ENCODE measurements at regions not wholly inside any gene's neighbourhood (a gene's known extent, or its start where the extent isn't known, plus 50 kb on each side); places are given as distances from the start of the nearest gene placed in this dataset.
"Not testable (repeated sequence)": the region's sequence is repeated elsewhere in the genome, so short reads cannot be mapped to it uniquely, and the experiment has no call there.

DNA sequence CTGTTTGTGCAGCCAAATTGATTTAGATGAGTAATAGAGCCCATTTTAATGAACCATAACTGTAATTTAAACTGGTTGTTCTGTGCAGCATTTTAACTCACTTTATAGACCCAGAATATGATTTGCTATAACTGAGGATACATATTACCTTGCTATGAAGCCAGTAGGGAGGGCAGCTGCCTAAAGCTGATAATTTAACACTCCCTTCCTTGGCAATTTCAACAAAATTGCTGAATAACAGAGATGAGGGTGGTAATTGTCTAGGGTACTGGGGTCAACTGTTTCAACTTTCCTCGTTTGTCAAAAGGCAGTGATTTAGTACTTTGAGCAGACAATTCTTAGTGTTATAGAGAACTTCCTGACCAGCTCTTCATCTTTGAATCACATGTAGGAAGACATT, 304.9 kb upstream of the POU1F1 start:
- no peak for DNase-seq (ENCODE audit: low spot score)

DNA sequence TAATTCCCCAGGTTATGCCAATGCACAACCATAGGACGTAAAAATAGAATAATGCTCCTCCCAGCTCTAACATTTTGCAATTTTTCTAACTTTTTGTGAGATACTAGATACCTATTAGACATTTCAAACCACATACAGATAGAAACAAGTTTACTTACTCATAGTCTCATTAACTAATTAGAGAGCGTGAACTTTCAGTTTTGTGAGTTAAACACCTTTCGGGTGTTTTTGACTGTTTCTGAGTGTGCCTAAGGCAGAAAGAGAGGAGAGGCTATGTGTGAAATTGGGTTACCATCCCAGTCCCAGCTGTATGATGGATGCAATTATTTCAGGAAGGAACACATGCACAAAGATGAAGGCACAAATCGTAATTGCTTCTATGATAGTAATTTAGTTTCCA, 300.4 kb upstream of the POU1F1 start:
- no peak for DNase-seq (ENCODE audit: low spot score)

DNA sequence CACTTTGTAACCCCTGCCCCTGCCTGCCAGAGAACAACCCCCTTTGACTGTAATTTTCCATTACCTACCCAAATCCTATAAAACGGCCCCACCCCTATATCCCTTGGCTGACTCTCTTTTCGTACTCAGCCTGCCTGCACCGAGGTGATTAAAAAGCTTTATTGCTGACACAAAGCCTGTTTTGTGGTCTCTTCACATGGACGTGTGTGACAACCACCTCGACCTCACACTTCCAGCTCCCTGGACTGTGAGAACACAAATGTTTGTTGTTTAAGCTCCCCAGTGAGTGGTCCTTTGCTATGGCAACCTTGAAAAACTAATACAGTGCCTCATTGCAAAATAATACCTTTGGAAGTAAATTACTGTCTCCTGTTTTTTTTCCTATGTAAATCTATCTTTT, 299.2 kb upstream of the POU1F1 start:
- no peak for DNase-seq (ENCODE audit: low spot score)

DNA sequence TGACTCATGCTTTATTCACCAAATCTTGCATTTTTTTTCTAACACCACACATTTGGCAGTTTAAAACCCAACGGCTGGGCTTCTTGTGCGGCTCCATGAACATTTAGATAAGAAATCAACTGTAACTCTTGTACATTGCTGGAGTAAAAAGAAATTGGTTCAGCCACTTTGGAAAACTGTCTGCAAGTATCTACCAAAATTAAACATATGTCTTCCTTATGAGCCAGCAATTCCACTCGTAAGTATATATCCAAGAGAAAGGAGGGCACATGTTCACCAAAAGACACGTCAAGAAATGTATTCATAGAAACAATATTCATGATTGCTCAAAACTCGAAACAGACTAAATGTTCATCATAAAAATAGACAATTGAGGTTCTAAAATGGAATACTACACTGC, 291.9 kb upstream of the POU1F1 start:
- no peak for DNase-seq (ENCODE audit: low spot score)

DNA sequence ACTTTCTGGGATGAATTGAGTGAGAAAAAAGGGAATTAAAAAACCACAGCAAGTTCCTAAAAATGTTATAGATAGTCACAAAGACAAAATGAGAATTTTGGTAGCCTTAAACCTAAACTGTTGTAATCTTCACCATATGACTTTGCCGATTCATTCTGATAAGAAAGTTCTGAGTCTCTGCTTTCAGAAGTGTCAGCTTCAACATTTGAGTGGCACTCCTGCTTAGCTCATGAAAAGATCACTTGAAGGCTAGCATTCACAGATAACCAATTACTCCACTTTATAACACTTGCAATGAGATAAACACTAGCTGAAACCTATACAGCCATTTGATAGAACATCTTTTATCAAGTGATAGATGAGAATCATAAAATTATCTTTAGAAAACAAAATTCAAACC, 288.1 kb upstream of the POU1F1 start:
- no peak for DNase-seq (ENCODE audit: low spot score)

DNA sequence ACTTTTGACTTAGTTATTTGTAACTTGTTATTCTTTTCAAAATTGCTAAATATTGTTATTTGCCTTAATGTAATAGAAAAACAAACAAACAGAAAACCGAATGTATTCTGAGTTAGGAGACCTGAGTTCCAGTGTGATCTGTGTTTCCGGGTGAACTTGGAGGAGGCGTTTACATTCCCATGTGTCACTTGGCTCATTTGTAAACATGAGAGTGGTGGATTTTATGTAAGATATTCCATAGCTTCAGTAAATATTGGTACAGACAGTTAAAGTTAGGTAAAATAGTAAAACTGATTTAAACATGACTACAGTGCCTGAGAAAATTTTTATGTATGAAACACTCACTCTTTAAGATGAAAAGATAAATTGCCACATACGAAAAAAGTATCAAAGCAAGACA, 287.3 kb upstream of the POU1F1 start:
- no peak for DNase-seq (ENCODE audit: low spot score)

DNA sequence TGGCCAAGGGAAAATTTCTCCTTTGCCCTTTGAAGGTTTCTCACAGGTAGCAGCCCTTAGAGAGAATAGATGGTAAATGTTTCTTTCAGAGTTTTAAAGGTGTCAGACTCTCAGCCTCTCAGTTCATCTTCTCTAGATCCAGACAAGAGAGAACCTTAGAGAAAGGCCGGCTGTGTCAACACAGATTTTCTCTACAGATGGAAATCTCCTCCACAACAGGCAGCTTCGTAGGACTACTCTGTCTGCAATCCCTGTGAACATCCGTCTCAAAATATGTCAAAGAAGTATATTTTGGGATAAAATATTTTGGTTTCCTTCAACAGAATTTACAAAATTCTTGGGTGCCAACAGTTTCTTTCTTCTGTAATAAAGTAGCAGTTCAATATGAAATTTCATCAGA, 282.1 kb upstream of the POU1F1 start:
- no peak for DNase-seq (ENCODE audit: low spot score)

DNA sequence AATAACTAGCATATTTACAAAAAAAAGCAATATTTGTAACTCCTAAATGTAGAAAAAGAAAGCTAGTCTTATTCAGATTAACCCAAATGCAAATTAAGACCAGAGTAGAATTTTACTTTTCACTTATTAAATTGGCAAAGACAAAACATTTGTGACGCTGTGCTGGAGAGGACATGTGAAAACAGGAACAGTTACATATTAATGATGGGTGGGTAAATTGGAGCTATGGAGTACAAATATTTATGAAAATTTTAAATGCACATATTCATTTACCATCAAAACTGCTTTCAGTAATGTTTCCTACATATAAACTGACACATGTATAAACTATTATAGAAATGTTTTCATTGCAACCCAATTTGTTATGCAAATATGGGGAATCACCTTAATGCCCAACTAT, 278.9 kb upstream of the POU1F1 start:
- DNase-seq (ENCODE audit: low spot score) = no peak

DNA sequence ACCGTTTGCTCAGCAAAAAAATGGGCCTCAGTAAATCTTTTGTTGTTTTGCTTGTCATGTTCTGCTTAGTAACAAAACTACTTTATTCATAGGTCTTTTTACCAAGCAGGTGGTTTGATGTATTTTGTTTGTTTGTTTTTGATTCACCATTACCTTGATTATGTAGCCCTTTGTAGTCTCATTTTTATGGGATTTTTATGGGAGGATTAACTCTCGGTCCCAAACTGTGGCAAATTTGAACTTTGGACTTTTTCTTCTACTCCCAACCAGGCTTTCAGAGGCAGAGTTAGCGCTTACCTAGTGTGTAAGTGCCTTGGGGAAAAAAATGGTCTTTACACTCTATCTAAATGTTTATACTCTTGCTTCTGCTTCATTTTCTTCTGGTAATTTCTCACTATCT, 276.7 kb upstream of the POU1F1 start:
- no peak for DNase-seq (ENCODE audit: low spot score)

DNA sequence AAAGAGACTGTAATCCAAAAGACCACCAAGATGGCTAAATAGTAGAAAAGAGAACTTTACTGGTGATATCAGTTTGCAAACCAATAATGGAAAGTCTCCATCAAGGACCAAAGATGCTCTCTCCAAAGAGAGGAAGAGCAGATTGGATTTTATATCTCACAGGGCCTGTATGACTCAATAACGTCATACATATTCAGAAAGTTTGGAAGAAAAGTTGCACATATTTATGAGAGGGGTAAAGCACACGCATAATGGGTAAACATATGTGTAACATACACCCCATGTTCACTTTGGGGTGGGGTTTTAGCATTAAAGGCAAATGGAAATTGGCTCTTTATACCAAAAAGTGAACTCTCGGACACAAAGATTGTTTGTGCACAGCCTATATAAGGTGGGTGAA, 274.5 kb upstream of the POU1F1 start:
- DNase-seq (ENCODE audit: low spot score) = no peak

DNA sequence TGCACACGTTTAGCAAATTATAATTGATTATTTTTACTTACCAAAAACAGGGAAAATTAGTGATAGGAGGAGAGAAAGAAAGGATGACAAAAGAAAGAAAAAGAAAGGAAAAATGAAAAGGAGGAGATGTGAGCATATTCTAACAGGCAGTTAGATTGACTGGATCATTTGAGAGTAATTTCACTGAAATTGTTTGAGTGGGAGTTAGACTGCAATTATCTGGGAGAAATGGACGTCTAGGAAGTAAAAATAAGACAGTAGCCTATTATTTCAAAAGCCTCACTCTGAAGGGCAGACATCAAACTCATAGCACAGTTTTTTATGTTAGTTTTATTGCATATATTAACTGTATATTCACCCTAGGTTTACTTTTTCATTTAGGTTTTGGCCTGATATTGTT, 272.8 kb upstream of the POU1F1 start:
- DNase-seq (ENCODE audit: low spot score) = no peak

DNA sequence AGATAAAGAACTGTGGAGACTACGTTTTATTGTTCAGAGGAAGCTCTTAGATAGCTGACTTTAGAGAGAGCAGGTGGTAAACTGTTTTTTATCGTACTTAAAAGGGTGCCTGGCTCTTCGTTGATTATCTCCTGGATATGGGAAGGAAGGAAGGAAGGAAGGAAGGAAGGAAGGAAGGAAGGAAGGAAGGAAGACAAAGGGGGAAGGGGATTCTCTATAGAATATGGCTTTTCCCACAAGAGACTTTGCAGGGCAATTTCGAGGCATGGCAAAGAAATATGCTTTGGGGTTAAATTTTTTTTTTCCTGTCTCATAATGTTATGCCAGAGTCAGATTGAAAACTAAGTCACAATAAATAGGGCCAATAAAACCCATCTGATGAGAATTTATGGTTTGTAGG, 271.9 kb upstream of the POU1F1 start:
- DNase-seq (ENCODE audit: low spot score) = no peak

DNA sequence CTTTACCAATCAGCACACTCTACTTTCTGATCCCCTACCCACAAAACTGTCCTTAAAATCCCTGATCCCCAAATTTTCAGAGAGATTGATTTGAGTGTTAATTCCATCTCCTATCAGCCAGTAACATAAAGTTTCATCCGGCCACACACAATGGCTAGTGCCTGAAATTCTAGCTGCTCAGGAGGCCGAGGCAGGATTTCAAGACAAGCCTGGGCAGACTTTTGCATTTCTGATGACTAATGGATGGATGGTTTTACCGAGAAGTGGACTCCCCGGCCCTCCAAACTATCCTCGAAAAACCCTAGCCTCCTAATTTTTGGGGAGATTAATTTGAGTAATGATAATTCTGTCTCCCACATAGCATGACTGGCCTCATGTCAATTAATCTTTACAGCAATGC, 269.8 kb upstream of the POU1F1 start:
- DNase-seq (ENCODE audit: low spot score) = no peak

DNA sequence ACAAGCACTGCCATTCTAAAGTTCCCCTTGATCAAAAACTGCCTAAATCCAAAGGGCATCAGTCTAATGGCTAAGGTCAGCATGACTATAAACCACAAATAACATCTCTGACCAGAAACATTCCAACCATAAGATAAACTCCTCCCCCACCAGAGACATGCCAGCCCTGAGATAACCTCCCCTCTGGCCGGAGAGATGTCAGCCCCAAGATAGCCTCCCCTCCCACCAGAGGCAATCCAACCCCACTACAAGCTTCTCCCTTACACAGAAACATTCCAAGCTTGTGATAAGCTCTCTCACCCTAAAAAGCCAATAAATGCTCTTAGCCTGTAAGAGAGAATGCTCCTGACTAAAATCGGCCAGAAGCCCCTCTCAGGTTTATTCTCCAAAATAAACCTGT, 267.0 kb upstream of the POU1F1 start:
- not testable (repeated sequence) for DNase-seq (ENCODE audit: low spot score)

DNA sequence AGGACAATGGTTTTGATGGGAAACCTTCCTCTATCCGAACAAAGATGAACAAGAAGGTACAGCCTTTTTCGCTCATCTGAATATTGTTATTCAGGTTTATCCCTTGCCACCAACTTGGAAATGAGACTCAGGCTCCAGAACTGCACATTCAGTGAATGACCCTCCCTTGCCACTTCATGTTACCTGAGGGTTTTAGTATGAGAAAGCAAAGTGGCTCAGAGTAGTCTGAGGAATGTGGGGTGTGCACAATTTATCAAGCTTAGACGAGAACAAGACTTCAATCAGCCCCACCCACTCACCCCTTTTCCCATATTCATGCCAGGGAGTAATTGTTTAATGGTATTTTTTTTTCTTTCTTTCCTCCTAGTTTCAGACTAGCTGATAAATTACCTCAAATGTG, 265.3 kb upstream of the POU1F1 start:
- no peak for DNase-seq (ENCODE audit: low spot score)

DNA sequence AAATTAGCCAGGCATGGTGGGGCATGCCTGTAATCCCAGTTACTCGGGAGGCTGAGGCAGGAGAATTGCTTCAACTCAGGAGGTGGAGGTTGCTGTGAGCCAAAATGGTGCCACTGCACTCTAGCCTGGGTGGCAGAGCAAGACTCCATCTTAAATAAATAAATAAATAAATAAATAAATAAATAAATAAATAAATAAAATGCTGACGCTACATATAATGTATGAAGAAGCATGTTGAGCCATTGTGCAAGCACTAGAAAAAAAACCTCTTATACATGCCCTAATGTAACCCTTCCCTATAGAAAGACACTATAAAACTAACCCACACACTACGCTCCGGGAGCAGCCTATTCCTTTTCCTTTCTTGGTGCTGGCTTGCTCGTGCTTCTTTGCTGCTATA, 262.3 kb upstream of the POU1F1 start:
- not testable (repeated sequence) for DNase-seq (ENCODE audit: low spot score)

DNA sequence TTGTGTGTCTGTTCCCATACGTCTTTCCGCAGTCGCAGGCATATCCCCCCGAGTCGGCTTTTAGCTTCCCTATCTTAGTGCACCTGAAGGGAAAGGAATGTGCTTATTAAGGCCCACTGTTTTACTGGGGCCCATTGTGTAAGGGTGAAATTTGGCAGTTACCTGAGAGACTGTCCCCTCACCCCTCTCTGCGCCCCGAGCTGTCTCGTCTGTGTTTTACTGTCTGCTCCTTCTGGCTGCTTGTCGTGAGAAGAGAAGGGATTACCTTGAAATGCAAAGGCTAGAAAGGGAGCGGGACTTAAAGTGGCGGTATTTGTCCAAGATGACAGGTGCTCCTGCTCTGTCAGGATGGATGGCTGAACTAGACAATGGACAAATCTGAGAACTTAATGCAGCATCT, 233.0 kb upstream of the POU1F1 start:
- no peak for DNase-seq (ENCODE audit: low spot score)

DNA sequence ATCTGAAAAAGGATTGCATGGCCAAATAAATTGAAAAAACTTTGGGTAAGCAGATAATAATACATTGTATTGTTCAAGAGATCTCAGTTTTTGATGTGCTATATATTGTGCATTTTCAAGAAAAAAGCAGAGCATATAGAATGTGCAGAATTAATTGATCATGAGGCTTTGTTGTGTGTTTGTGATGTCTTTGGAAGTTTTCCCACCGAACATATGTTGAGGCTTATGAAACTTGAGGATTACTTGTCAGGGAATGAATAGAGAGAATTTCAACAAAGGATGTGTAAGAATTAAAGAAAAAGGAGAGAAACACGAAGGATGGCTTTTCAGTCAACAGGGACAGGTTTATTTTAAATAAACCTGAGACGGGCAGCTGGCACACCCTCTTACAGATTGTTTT, 232.5 kb upstream of the POU1F1 start:
- no peak for DNase-seq (ENCODE audit: low spot score)

DNA sequence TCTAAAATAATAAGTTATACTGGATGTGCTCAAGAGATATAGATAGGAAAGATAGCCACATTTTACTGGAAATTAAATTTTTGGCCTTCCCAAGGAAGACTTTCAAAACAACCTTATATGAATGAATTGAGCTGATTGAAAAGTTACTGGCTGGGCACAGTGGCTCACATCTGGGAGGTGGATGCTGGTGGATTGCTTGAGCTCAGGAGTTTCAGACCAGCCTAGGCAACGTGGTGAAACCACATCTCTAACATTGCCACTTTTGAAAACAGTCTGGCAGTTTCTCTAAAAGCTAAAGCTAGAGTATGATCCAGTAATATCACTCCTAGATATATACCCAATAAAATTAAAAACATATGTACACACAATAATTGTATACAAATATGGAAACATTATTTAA, 231.4 kb upstream of the POU1F1 start:
- DNase-seq (ENCODE audit: low spot score) = no peak

DNA sequence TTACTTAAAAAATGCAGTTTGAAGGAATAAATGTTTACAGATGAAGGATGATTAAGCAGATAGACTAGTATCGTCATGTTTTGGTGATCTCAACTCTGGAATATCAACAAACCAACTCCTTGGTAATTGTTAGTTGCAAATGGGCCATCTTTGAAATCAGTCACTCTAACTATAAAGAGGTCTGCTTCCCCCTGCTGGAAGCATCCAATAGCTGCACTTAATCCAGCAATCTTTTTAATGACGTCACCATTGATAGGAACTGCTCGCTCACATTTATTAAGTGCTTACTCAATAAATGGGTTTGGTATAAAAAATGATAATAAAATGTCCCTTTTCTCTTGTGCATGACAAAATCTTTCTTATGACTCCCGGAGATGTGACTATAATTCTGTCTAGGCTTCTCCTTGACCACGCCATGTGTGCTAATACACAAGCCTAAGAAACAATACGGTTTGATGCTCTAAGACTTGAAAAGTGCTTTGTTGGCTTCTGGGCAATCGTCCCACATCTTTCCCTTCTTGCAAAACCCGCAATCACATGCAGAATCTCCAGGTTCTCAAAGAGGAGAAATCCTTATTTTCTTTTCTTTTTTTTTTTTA, 227.6 kb upstream of the POU1F1 start:
- DNase-seq (ENCODE audit: low spot score) = peak; percentile 55

DNA sequence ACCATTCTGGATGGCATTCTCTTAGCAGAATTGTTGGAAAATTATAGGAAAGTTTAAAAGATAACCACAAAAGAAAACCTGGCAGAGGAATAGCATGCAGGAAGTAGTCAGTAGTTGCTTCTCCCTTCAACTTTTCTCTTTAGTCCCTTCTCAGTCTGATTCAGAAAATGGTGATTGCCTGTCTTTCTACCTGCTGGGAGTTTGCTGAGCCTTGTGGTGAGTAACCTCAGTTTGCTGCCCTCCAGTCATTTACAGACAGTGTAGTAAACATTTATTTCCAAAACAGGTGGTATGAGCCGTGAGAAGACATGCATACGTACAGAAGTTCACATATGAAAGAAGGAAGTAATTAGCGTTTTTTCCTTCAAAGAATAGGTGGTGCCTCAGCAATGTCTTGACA, 224.7 kb upstream of the POU1F1 start:
- no peak for DNase-seq (ENCODE audit: low spot score)

DNA sequence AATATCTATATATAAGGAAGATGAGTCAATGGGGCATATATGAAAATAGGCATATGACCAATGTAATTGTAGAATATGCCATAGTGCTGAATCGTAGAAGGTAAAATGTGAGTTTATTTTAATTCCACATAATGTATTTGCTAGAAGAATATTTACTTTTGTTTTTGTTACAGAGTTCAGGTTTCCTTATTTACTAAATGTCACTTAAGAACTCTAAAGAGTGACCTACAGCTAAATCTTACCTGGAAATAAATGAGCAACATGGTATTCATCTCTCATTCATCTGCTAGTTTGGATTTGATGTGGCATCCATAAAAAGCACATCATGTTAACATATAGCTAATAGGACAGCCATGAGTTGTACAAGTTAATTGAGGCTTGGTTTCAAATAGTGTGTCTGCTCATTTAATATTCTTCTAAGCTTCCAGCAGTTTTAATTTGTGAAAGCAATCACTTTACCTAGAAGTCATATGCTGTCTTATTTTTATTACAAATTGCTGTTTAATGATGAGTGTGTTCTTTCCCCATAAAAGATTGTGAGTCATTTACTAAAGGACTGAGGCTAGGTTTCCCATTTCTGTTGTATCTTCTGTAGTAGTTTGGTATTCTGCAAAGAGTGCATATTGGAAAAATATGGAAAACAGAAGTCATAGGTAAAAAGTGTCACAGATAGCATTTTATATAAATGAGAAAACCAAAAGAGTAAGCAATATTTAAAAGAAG, 222.1 kb upstream of the POU1F1 start:
- DNase-seq (ENCODE audit: low spot score) = no peak

DNA sequence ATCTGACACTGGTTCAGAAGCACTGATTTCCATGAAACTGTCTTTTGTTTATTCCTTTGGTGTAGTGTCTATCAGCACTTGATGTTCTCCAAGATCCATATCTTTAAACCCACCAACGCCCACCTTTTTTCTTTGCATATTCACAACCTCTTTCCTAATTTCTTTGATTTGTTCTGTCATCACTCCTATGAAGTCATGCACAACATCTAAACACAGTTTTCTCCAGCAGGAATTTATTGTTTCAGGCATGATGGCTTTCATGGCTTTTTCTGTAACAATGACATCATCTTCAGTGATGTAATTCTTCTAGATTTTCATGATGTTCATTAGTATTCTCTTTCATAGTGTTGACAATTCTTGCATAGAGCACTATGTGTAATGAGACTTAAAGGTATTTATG, 219.6 kb upstream of the POU1F1 start:
- no peak for DNase-seq (ENCODE audit: low spot score)

DNA sequence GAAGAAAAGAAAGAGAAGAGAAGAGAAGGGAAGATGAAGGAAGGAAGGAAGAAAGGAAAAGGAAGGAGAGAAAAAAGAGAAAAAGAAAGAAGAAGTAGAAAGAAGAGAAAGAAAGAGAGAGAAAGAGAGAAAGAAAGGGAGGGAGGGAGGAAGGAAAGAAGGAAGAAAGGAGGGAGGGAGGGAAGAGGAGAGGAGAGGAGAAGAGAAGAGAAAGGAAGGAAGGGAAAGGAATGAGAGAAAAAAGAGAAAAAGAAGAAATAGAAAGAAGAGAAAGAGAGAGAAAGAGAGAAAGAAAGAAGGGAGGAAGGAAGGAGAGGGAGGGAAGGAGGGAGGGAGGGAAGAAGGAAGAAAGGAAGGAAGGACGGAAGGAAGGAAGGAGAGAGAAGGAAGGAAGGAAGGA, 217.9 kb upstream of the POU1F1 start:
- no peak for DNase-seq (ENCODE audit: low spot score)

Measured in cerebellar cortex (tissue), 1 donor.